GM19328 (cell line): ENCODE measurements at regions not wholly inside any gene's neighbourhood (a gene's known extent, or its start where the extent isn't known, plus 50 kb on each side); places are given as distances from the start of the nearest gene placed in this dataset.

Experiments
- ATAC-seq: cut with Tn5 transposase; IDR thresholded peaks from one replicate; pipeline ENCODE4 v1.9.1; 2021; ENCODE audit warnings: mild to moderate bottlenecking, moderate library complexity; ENCODE audit not compliant: unreplicated experiment

GRCh38 chr3:150174179-150174578 lies 203.5 kb upstream of the PFN2 start:
- ATAC-seq = no peak

GRCh38 chr3:150172356-150172755 lies 201.7 kb upstream of the PFN2 start:
- no peak for ATAC-seq

GRCh38 chr3:150170852-150171520 lies 200.3 kb upstream of the PFN2 start:
- ATAC-seq = no peak

GRCh38 chr3:150169330-150169940 lies 198.7 kb upstream of the PFN2 start:
- ATAC-seq = no peak

- ATAC-seq = no peak
Measured at GRCh38 chr3:150168698-150169097, 198.0 kb upstream of the PFN2 start.

- ATAC-seq = no peak
Measured at GRCh38 chr3:150165396-150166094, 194.8 kb upstream of the PFN2 start.

- ATAC-seq = no peak
Measured at GRCh38 chr3:150161011-150161410, 190.3 kb upstream of the PFN2 start.

GRCh38 chr3:150158943-150159625 lies 188.4 kb upstream of the PFN2 start:
- ATAC-seq = no peak

GRCh38 chr3:150152567-150152966 lies 181.9 kb upstream of the PFN2 start:
- ATAC-seq = no peak

GRCh38 chr3:150150633-150151032 lies 179.9 kb upstream of the PFN2 start:
- no peak for ATAC-seq

GRCh38 chr3:150149651-150150051 lies 179.0 kb upstream of the PFN2 start:
- no peak for ATAC-seq

- no peak for ATAC-seq
Measured at GRCh38 chr3:150148227-150148626, 177.5 kb upstream of the PFN2 start.

- no peak for ATAC-seq
Measured at GRCh38 chr3:150147776-150148175, 177.1 kb upstream of the PFN2 start.

- no peak for ATAC-seq
Measured at GRCh38 chr3:150146991-150147761, 176.5 kb upstream of the PFN2 start.

- no peak for ATAC-seq
Measured at GRCh38 chr3:150145659-150146058, 175.0 kb upstream of the PFN2 start.

- ATAC-seq = no peak
Measured at GRCh38 chr3:150144191-150144708, 173.6 kb upstream of the PFN2 start.

GRCh38 chr3:150142936-150143335 lies 172.2 kb upstream of the PFN2 start:
- ATAC-seq = no peak

GRCh38 chr3:150141790-150142326 lies 171.2 kb upstream of the PFN2 start:
- no peak for ATAC-seq

- ATAC-seq = no peak
Measured at GRCh38 chr3:150140614-150141321, 170.1 kb upstream of the PFN2 start.

- no peak for ATAC-seq
Measured at GRCh38 chr3:150138824-150139223, 168.1 kb upstream of the PFN2 start.
